ENCODE measurements at regions not wholly inside any gene's neighbourhood (a gene's known extent, or its start where the extent isn't known, plus 50 kb on each side); places are given as distances from the start of the nearest gene placed in this dataset.
A peak's percentile ranks its signal among the peaks of the same experiment; 100 is the strongest.

DNA sequence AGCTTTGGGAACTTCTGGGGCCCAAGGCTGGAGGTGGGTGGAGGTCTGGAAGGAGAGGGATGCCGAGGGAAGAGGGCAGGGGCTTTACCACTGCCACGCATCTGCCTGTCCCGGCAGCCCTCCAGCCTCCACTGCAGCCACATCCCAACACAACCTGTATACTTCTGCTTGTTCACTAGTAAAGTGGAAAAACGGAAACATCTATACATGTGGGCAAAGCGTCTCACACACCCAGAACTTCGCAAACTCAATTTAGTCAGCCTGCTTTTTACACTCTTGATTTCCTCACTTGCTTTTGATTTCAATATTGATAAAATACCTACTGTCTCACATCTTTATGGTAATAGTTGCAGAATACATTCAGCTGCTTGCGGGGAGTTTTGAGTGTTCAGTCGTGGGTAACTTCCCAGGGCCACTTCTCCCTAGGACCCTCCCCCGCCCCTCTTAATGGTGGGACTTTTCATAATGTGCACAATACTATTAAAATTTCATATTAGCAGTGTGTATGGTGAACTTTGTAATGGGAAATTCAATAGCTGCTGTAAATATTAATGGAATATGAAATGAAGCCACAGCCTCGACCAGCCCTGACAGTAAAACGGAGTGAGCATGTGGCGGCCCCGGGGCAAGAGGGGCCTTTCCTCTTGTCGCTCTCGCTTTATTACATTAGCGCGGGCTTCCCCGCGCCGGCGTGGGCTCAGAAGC, 85.2 kb downstream of the NR2F2 start:
- no peaks in the 10 kb centered on the region for H3K36me3 ChIP-seq (ENCODE audit: insufficient read depth, low read length)
- peak overlapping the region; percentile 73 for H3K4me3 ChIP-seq (ENCODE audit: low read depth, low read length)
- no peak overlapping the region for H3K27ac ChIP-seq (ENCODE audit: low read depth, low read length)
- peaks cover 100% of the 10 kb centered on the region for H3K27me3 ChIP-seq (ENCODE audit: insufficient read depth, low read length)
- no peaks in the 10 kb centered on the region for H3K79me2 ChIP-seq (ENCODE audit: control insufficient read depth, insufficient read depth, low read length, unreplicated experiment)
- H2AFZ ChIP-seq (ENCODE audit: low read length, unreplicated experiment) = no peak overlapping the region
- H3K4me1 ChIP-seq (ENCODE audit: control insufficient read depth, insufficient read depth, low read length, unreplicated experiment) = peaks cover 5% of the 10 kb centered on the region

DNA sequence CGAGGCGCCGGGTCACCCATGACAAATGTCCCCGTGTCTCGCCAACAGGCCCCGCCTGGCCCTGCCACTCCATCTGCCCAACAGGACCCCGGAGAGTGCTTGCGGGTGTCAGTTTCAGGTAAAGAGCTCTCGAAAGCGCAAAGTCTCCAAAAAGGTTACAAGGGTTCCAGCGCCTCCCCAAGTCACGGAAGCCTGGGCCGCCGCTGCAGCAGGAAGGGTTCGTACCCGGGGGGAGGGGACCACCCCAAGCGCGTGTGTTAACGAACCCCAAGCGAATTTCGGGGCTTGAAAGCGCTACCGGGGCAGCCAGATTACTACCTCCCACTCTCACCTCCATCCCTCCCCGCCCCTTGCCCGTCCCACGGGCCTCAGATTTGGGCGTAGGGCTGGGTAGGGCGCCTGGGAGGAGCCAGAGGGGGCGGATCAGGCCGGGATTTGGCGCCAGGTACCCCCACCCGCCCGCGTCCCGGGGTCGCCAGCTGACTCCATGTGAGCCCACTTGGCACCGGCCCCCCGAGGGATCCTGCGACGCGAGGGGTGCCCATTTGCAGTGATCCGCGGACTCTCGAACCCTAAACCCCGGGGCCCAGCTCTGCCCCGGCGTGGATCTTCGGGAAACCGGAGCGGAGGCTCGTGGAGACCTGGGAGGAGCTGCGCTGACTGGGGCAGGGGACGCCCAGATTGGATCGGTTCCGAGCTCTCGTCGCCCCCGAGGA, 85.9 kb downstream of the NR2F2 start:
- peak overlapping the region; percentile 90 for H2AFZ ChIP-seq (ENCODE audit: low read length, unreplicated experiment)
- H3K4me3 ChIP-seq (ENCODE audit: low read depth, low read length) = peak overlapping the region; percentile 73
- H3K79me2 ChIP-seq (ENCODE audit: control insufficient read depth, insufficient read depth, low read length, unreplicated experiment) = no peaks in the 10 kb centered on the region
- H3K27ac ChIP-seq (ENCODE audit: low read depth, low read length) = no peak overlapping the region
- H3K4me1 ChIP-seq (ENCODE audit: control insufficient read depth, insufficient read depth, low read length, unreplicated experiment) = peaks cover 5% of the 10 kb centered on the region
- peaks cover 96% of the 10 kb centered on the region for H3K27me3 ChIP-seq (ENCODE audit: insufficient read depth, low read length)
- H3K36me3 ChIP-seq (ENCODE audit: insufficient read depth, low read length) = no peaks in the 10 kb centered on the region

DNA sequence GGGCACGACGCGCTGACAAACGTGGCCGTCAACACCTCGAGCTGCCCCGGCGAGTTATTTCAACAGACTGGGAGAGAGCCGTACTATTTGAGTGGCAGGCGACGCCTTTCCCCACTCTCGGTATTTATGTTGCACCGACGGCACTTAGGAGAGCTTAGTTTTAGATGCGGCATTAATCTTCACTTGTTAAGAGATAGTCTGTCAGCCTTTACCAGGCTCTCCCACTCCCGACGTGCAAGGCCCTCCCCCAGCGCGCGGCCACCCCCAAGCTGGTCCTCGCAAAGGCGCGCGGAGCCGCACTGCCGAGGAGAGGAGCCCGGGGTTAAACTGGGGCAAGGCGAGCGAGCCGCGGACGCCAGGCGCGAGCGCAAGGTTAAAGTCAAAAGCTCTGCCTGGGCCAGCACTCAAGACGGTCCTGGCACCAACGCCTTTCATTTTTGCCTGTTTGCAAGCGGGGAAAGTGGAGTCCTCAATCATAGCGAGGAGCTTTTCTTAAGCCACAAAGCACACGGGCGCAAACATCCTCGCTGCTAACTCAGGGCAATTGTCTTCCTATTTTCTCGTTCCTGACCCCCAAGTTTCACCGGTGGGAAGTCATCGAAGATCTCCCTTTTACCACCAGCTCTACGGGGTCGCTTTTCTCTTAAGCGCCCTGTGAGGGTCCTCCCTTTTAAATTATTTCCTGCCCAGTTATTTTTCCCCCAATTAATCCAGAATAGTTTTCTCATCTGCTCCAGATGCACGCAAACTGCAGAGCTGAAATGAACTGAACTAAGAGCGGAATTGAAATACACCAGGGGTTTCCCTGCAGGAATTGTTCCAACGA, 86.6 kb downstream of the NR2F2 start:
- Histone ChIP-seq H3K4me1 (ENCODE audit: control insufficient read depth, insufficient read depth, low read length, unreplicated experiment) (peaks cover 5% of the 10 kb centered on the region), H3K36me3 (ENCODE audit: insufficient read depth, low read length) (no peaks in the 10 kb centered on the region), H3K27me3 (ENCODE audit: insufficient read depth, low read length) (peaks cover 96% of the 10 kb centered on the region), H3K79me2 (ENCODE audit: control insufficient read depth, insufficient read depth, low read length, unreplicated experiment) (no peaks in the 10 kb centered on the region), H2AFZ (ENCODE audit: low read length, unreplicated experiment) (peak overlapping the region; percentile 90), H3K27ac (ENCODE audit: low read depth, low read length) (no peak overlapping the region), H3K4me3 (ENCODE audit: low read depth, low read length) (peak overlapping the region; percentile 73)

DNA sequence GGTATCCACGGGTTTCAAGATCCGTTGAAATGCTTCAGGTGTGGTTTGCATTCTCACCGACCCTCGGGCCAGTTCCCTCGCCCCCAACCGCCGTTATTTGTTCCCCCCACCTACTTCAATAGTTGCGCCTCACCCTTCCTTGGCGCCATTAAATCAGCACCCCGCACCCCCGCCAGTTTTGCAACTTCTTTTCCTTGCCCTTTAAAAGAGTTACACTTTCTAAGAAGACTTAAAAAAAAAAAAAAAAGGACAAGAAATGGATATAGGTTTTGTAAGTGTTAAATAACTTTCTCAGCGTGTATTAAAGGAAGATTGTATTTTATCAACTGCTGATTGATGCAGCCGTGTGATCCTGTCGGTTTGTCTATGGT, 87.2 kb downstream of the NR2F2 start:
- peaks cover 96% of the 10 kb centered on the region for H3K27me3 ChIP-seq (ENCODE audit: insufficient read depth, low read length)
- H3K4me1 ChIP-seq (ENCODE audit: control insufficient read depth, insufficient read depth, low read length, unreplicated experiment) = peaks cover 5% of the 10 kb centered on the region
- H3K27ac ChIP-seq (ENCODE audit: low read depth, low read length) = no peak overlapping the region
- no peaks in the 10 kb centered on the region for H3K36me3 ChIP-seq (ENCODE audit: insufficient read depth, low read length)
- H3K4me3 ChIP-seq (ENCODE audit: low read depth, low read length) = peak overlapping the region; percentile 73
- H3K79me2 ChIP-seq (ENCODE audit: control insufficient read depth, insufficient read depth, low read length, unreplicated experiment) = no peaks in the 10 kb centered on the region
- H2AFZ ChIP-seq (ENCODE audit: low read length, unreplicated experiment) = no peak overlapping the region

DNA sequence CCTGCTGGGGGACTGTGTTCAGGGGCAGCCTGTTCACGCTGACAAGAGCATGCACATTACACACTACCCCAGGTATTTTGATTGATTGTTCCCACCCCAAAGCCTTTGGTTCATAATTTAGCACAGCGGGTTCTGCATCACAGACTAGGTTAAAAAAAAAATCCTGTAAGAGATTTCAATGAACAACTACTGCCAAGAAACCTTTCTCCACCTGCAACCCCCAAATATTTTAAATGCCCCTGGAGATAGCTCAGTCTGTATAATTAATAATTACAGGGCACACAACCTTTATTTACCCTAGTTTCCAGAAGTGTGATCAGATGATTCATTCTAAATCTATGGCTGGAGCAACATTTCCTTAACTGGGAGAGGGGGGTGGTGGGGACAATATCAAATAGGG, 87.6 kb downstream of the NR2F2 start:
- no peak overlapping the region for H3K4me3 ChIP-seq (ENCODE audit: low read depth, low read length)
- H3K36me3 ChIP-seq (ENCODE audit: insufficient read depth, low read length) = no peaks in the 10 kb centered on the region
- H3K79me2 ChIP-seq (ENCODE audit: control insufficient read depth, insufficient read depth, low read length, unreplicated experiment) = no peaks in the 10 kb centered on the region
- H3K4me1 ChIP-seq (ENCODE audit: control insufficient read depth, insufficient read depth, low read length, unreplicated experiment) = peaks cover 5% of the 10 kb centered on the region
- no peak overlapping the region for H2AFZ ChIP-seq (ENCODE audit: low read length, unreplicated experiment)
- H3K27ac ChIP-seq (ENCODE audit: low read depth, low read length) = no peak overlapping the region
- peaks cover 95% of the 10 kb centered on the region for H3K27me3 ChIP-seq (ENCODE audit: insufficient read depth, low read length)

GRCh38 chr15:96421178-96421601, 90.7 kb downstream of the NR2F2 start:
- no peak overlapping the region for H3K27ac ChIP-seq (ENCODE audit: low read depth, low read length)
- H2AFZ ChIP-seq (ENCODE audit: low read length, unreplicated experiment) = no peak overlapping the region
- peaks cover 71% of the 10 kb centered on the region for H3K27me3 ChIP-seq (ENCODE audit: insufficient read depth, low read length)

GRCh38 chr15:96422125-96422524, 91.6 kb downstream of the NR2F2 start:
- H3K36me3 ChIP-seq (ENCODE audit: insufficient read depth, low read length) = no peaks in the 10 kb centered on the region
- no peak overlapping the region for H3K27ac ChIP-seq (ENCODE audit: low read depth, low read length)
- H3K4me3 ChIP-seq (ENCODE audit: low read depth, low read length) = no peak overlapping the region
- no peaks in the 10 kb centered on the region for H3K4me1 ChIP-seq (ENCODE audit: control insufficient read depth, insufficient read depth, low read length, unreplicated experiment)
- H3K79me2 ChIP-seq (ENCODE audit: control insufficient read depth, insufficient read depth, low read length, unreplicated experiment) = no peaks in the 10 kb centered on the region
- H3K27me3 ChIP-seq (ENCODE audit: insufficient read depth, low read length) = peaks cover 62% of the 10 kb centered on the region
- no peak overlapping the region for H2AFZ ChIP-seq (ENCODE audit: low read length, unreplicated experiment)

More at GRCh38 chr15:96421178-96421601, 90.7 kb downstream of the NR2F2 start:
- H3K36me3 ChIP-seq (ENCODE audit: insufficient read depth, low read length) = no peaks in the 10 kb centered on the region
- H3K79me2 ChIP-seq (ENCODE audit: control insufficient read depth, insufficient read depth, low read length, unreplicated experiment) = no peaks in the 10 kb centered on the region
- peaks cover 4% of the 10 kb centered on the region for H3K4me1 ChIP-seq (ENCODE audit: control insufficient read depth, insufficient read depth, low read length, unreplicated experiment)
- no peak overlapping the region for H3K4me3 ChIP-seq (ENCODE audit: low read depth, low read length)

DNA sequence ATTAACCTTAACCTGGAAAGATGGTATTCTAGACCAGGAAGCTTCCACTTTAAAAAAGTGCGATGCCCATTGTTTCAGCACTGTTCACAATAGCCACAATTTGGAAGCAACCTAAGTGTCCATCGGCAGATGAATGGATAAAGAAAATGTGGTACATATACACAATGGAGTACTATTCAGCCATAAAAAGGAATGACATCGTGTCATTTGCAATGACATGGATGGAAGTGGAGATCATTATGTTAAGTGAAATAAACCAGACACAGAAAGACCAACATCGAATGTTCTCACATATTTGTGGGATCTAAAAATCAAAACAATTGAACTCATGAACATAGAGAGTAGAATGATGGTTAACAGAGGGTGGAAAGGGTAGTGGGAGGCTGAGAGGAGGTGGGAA, 94.2 kb downstream of the NR2F2 start:
- no peak overlapping the region for H2AFZ ChIP-seq (ENCODE audit: low read length, unreplicated experiment)
- H3K4me3 ChIP-seq (ENCODE audit: low read depth, low read length) = no peak overlapping the region
- H3K4me1 ChIP-seq (ENCODE audit: control insufficient read depth, insufficient read depth, low read length, unreplicated experiment) = peaks cover 8% of the 10 kb centered on the region
- peaks cover 37% of the 10 kb centered on the region; the same call in 1 of the 2 replicates for H3K27me3 ChIP-seq (ENCODE audit: insufficient read depth, low read length)
- no peaks in the 10 kb centered on the region for H3K79me2 ChIP-seq (ENCODE audit: control insufficient read depth, insufficient read depth, low read length, unreplicated experiment)
- no peak overlapping the region for H3K27ac ChIP-seq (ENCODE audit: low read depth, low read length)
- H3K36me3 ChIP-seq (ENCODE audit: insufficient read depth, low read length) = no peaks in the 10 kb centered on the region

GRCh38 chr15:96428742-96429141, 98.2 kb downstream of the NR2F2 start:
- H3K79me2 ChIP-seq (ENCODE audit: control insufficient read depth, insufficient read depth, low read length, unreplicated experiment) = no peaks in the 10 kb centered on the region

DNA sequence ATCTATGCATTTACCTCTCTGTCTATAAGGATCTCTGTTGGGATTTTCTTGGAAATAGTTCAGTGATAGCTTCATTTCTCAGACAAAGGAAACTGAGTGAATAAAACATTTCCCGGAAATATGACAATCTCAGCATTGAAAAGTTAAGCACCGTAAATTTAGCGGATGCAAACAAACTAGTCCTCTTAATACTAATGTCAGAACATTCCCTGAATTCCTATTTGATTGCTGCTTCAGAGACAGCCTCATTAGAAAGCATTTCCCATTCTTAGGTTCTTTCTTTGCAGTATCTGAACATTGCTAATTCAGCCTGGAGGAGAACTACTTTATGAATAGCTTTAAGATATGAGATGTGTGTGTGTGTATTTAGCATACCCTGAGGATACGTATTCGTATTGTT, 101.3 kb downstream of the NR2F2 start:
- H2AFZ ChIP-seq (ENCODE audit: low read length, unreplicated experiment) = no peak overlapping the region
- 0 out of 2 replicates have a peak, but pooled peaks cover 5% of the 10 kb centered on the region for H3K27me3 ChIP-seq (ENCODE audit: insufficient read depth, low read length)
- no peaks in the 10 kb centered on the region for H3K79me2 ChIP-seq (ENCODE audit: control insufficient read depth, insufficient read depth, low read length, unreplicated experiment)
- H3K36me3 ChIP-seq (ENCODE audit: insufficient read depth, low read length) = no peaks in the 10 kb centered on the region
- no peak overlapping the region for H3K4me3 ChIP-seq (ENCODE audit: low read depth, low read length)
- H3K4me1 ChIP-seq (ENCODE audit: control insufficient read depth, insufficient read depth, low read length, unreplicated experiment) = peaks cover 8% of the 10 kb centered on the region
- no peak overlapping the region for H3K27ac ChIP-seq (ENCODE audit: low read depth, low read length)

More at GRCh38 chr15:96428742-96429141, 98.2 kb downstream of the NR2F2 start:
- Histone ChIP-seq H3K4me1 (ENCODE audit: control insufficient read depth, insufficient read depth, low read length, unreplicated experiment) (peaks cover 8% of the 10 kb centered on the region), H2AFZ (ENCODE audit: low read length, unreplicated experiment) (no peak overlapping the region), H3K4me3 (ENCODE audit: low read depth, low read length) (no peak overlapping the region), H3K27ac (ENCODE audit: low read depth, low read length) (no peak overlapping the region), H3K27me3 (ENCODE audit: insufficient read depth, low read length) (peaks cover 7% of the 10 kb centered on the region; the same call in 1 of the 2 replicates), H3K36me3 (ENCODE audit: insufficient read depth, low read length) (no peaks in the 10 kb centered on the region)
